HG03095 (cell line): ENCODE measurements at regions not wholly inside any gene's neighbourhood (a gene's known extent, or its start where the extent isn't known, plus 50 kb on each side); places are given as distances from the start of the nearest gene placed in this dataset.

Experiments used
- ATAC-seq: cut with Tn5 transposase; IDR thresholded peaks from one replicate; pipeline ENCODE4 v1.9.1; 2021; ENCODE audit warnings: moderate library complexity; ENCODE audit not compliant: unreplicated experiment

DNA sequence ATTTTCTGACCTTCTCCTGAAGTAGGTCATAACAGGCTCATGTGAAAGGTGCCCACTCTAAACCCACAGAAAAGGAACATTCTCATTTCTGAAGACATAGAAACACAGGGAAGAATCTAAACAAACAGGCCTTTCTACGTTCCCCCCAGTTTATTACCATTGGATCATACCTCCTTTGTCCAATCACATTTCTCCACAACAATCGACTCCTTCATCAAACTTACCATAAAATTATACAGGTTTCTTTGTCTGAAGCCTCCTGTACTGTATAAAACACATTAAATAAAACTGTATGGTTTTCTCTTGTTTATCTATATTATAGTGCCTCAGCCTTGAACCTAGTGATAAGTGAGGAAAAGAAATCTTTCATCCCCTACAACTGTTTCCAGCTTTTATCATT lies 340.7 kb downstream of the ENC1 start:
- ATAC-seq = no peak

DNA sequence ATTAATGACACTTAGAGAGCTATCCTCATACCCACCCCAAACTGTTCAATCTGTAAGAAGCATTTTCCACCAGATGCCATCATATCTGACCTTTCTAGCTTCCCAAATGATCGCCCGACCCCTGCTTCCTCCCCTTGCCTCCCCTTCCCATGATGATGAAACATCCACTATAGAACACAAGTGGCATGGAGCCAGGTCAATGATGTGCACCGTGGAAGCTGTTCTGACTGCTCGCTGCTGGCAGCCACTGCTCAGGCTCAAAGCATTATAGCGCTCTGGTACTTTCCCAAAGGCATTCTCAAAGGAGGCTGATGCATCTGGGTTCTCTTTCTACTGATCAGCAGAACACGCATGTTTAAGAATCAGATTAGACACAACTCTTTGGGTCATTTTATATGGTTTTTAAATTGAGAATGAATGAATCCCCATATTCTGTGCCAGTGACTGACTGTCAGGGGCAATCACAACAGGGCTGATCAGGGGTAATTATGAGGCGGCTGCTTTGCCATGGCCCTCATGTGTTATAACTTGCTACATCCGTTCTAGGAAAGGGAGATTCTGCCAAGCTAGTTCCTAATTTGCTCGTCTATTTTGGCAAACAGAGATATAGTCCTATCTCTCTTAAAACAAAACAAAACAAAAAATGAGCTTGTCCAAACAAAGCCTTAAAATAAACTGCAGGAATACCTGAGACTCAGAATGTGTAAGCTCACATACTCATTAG lies 343.7 kb downstream of the ENC1 start:
- ATAC-seq = no peak

DNA sequence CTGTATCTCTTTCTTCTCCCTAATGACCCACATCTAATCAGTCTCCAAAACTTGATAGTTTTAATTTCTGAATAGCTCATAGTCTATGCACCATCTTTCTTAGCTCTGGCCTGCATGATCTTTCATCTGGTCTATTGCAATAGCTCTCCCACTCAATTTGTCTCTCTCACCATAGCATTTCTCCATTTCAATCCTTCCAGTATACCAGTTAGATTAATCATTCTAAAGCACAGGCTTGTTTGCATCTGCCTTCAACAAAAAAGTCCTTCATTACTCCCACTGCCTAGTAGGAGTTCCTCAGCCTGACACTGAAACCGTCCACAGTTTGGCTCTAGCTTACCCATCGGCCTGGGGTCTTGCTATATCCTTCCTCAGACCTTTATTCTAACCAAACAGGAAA lies 344.9 kb downstream of the ENC1 start:
- no peak for ATAC-seq

DNA sequence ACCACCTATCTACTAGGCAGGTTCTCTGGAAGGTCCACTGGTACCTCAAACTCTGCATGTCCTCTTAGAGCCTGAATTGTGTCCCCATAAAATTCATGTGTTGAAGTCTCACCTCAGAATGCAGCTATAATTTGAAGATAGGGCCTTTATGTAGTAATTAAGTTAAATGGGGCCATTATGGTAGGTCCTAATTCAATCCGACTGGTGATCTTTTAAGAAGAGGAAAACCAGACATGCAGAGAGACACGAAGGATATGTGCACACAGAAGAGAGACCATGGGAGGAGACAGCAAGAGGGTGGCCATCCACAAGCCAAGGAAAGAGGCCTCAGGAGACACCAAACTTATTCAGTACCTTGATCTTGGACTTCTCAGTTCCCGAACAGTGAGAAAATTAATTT lies 345.4 kb downstream of the ENC1 start:
- no peak for ATAC-seq

DNA sequence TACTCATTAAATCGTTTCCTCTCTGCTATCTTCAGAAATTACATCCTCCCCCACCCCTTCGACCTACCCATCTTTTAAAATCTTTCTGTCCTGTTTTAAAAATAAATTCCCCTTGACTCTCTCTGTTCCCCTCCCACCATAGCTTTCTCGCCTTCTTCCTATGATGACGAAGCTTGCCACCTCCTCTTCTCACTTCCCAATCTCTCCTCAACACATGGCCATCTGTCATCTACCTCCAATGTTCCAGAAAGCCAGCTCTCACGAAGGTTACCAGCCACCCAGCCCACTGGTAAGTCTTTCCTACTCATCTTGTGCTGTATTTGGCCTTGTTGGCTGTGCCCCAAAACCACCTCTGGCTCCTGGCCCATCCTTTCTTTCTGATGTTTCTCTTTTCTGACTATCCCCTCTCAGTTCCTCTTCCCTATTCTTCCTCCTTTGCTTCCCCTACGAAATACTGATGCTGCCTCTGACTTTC lies 346.3 kb downstream of the ENC1 start:
- no peak for ATAC-seq

DNA sequence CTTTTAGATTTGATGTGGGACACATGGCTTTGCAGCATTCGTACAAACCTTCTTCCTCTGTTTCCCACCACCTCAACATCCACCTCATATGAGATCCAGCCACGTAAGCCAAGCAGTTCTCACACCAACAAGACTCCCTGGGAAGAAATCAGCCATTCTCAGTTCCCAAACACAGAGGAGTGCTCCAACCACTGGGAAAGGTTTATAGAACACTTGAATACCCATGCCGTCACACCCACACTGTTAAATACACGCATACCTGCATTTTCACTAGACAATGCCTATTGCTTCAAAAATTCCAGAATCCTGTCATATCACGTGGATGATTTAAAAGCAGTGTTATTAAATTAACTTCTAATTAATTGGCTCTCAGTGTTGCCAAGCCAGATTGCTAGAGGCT lies 347.3 kb downstream of the ENC1 start:
- no peak for ATAC-seq

DNA sequence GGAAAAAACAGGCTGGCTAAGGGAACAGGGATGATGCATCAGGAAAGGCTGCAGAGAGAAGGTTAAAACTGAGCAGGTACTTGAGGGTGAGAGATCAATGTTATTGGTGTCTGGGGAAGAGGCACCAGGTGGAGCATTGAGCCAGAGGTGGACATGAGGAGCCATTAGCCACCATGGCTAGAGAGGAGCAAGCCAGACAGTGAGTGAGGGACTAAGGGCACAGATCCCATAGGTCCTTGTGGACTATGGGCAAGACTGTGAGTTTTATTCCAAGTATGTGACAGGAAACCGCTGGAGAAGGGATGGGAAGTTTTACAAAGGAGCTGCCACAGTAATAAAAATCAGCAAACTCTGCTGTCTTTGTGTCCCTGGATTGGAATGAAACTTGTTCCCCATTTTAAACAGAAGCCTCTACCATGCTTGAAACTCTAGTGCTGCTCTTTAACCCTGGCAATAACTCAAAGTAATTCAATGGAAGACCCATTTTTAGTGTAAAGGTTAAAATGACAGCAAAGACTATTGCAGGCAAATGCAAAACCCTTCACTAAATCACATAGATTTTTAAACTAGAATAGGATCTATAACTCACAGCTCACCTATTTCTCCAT lies 349.8 kb downstream of the ENC1 start:
- no peak for ATAC-seq

DNA sequence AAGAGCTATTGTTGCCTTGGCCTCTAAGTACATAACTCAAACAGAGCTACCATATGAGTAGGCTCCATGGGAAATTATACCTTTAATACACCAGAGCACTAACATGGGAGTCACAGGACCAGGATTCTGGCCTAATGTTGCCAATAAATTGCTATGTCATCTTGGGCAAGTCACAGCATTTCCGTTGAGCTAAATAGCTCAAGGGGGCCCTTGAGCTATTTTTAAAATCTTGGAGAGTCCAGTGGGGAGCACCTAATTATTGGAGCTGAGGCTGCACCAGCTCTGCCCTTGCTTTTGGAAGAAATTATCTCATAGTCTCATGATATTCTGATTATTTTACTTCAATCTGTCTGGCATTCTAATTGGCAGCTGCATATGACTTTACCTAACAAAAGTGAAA lies 350.8 kb downstream of the ENC1 start:
- ATAC-seq = no peak

DNA sequence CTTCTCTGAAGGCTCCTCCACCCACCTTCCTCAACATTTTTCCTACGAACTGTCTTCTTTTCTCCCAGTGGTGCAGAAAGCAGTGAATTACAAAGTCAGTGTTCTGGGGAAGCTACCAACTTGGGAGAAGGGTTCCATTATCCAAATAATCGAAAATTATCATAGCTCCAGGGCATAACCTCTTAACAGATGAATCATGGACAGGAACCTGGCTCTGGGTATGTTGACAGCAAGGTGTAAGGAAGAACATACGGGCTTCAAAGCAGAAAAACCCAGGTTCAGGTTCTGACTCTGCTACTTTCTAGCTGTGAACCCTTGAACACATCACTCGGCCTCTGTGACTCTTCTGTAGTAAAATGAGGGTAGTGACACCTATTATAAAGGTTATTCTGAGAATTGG lies 351.3 kb downstream of the ENC1 start:
- no peak for ATAC-seq

DNA sequence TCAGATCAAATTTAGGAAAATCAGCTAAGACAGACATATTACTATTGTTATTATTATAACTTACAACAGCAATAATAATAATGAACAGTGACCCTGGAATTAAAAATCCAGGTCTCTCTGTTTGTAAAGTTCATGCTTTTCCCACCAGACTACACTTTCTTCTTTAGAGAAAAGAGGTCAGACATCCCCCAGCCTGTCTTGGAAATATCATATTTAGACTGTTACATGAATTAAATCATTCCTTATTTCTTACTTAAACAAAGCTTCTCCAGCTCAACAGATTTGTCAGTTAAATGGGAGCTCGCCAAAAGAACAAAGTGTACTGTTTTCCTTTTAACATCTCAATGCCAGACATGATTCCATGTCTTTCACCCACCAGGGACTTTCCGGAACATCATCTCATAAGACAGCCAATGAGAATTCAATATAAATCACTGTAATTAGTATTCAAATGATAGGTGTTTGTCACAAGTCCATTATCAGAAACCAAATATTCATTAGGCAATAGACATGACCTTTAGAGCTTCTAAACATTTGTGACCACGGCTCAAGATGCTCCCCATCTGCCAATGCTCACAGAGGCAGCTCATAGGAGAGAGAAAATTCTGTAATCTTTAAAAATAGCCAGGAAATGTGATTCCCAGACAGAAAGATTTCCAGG lies 351.9 kb downstream of the ENC1 start:
- no peak for ATAC-seq

DNA sequence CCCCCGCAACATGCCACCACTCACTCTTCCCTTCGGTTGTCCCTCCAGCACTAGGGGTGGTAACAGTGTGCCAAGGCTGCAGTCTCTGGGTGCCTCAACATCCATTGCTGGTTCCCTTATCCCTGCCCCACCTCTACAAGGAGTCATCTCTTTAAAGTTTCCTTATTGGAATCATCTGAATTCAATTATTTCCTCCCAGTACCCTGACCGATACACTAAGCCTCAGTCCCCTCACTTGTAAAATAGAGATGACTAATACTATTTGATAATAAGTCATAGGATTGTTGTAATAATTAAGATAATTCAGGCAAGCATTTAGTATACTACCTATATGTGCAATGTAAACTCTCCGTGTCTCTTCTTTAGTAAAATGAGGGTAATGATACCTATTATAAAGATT lies 352.5 kb downstream of the ENC1 start:
- no peak for ATAC-seq

DNA sequence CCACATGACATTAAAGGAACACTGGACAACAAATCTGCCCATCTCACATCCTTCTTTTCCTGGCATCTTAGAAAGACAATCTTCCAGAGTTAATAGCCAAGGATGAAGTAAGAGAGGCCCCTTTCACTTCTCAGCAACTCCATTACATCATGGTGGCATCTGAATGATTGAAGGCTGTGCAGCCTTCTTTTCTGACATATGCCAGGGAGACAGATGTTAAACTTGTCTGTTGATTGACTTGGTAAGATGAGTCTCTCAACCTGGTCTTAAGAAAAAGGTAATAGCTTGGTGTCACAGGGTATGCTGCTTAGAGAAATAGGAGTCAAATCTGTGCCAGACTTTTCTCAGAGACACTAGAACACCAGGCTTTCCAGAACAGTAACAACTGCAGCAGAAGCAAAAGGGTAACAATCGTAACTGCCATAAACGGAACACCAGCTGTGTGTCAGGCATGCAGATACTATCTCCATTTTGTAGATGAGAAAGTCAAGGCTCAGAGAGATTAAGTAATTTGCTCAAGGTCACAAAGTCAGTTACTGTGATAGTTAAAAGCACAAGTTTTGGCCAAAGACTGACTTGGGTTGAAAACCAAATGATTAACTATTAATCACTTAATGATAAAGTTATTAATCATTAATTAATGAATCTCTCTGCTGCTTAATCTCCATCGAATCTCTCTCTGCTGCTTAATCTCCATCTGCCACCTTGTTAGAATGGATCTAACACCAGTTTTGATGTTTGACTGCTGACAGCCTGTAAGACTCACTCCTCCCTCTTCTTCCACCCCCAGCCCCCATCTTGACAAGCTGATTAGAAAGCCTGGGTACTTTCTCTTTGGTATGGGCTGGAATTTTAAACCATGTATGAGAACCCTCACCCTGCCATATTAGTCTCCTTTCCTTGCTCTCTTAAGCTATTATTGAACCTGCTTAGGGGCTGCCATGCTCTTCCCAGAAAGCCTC lies 353.5 kb downstream of the ENC1 start:
- ATAC-seq = no peak

DNA sequence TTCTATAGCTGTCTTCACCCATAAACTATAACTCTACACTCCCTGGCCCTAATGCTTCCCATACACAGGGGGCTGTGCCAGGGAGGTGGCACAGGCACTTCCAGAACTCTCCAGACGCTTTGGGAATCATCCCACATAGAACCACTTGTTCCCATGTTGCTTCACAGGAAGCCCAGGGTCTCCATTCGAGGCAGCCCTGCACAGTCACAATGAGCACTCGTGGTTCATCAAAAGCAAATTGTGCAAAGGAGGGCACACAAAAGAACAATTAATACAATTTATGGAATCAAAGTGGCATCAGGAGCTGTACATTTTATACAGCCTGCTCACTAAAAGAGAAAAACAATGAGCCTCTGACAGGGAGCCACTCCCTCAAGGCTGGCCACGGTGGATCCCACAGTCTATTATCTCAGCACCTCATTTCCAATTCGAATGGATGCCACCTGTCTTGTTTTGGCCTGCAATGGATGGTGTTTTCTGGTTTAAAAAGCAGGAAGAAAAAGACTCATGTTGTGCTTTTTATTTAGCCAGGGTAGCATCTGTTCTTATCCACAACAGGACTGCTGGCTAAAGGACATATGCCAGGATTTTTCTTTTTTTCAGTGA lies 354.8 kb downstream of the ENC1 start:
- no peak for ATAC-seq

DNA sequence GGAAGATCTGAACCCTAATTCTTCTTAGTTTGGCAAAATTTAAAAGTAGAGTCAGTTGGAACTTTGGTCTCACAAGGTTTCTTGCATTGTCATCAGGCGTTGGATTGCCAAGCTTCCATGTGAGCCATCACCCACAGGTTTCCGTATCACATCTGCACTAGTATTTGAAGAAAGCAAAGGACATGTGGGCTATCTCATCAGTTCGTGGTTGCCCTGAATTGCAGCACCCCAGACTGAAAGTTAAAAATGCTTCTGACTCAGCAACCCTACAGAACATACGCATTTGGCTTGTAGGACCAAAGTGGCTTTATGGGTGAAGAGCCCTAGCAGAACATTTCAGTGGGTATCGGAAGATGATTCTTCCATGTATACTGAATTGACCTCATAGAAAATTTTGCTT lies 358.0 kb downstream of the ENC1 start:
- ATAC-seq = no peak

DNA sequence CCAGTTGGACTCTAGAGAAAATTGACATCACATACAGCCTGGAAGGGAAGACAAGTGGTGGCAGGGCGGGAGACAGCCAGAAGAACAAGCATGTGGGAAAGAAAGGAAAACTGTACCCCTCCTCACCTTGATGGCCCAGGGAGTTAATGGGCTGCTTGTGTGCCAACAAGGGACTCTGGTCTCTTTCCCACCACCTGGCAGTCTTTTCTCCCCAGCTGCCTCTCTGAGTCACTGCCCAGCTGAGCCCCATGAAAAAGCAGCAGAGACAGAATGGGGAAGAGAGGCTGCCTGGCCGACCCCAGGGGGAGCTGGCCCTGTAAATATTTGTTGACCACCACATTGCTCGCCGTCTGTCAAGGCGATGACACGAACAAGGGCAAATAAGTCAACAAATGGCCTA lies 359.4 kb downstream of the ENC1 start:
- no peak for ATAC-seq

DNA sequence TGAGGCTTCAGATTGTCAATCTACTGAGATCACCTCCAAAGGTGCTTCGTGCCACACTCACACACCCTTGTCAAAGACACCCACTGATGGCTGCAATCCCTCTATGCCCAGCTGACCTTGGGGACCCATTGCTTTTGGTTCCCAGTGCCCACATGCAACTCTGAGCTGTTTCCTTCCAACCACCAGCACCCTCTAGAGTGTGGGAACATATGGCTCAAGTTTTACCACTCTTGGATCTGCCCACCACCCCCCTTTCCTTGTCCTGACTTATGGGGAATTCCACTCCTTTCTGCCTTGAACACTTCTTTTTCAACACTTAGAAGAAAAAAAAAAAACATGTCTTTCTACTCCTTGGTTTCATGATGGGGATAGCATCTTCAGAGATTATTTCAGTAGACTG lies 360.2 kb downstream of the ENC1 start:
- ATAC-seq = no peak

DNA sequence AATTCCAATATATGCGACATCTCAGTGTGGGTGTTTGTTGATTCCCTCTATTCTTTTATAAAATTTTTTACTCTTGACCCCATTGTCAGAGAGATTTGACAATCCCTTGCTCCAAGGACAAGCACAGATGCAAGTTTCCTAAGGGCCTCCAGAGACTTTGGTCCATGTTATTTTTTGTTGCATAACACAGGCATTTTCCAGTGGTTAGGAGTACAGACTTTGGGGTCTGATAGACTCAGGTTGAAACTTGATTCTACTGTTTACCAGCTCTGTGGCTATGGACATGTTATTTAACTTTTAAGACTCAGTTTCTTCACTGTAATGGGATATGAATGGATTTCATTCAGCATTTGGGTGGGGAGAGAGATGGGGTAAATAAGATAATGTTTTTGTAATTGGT lies 361.3 kb downstream of the ENC1 start:
- no peak for ATAC-seq

DNA sequence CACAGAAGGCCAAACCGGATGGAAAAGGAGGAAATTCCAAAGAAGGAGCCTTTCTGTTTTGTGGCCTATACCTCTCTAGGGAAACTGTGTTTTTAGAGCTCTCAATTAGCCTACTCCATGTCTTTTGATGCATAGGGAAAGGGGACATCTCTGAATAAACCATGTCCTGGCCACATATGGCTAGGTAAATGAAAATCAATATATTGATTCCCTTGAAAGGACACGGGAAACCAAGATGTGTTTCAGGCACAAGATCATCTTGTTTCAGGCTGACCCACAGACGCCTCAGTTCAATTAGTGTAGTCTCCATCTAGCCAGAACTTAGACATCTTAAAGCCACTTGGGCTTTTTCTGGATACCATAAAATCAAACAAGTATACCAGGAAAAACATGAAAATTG lies 363.1 kb downstream of the ENC1 start:
- ATAC-seq = no peak

DNA sequence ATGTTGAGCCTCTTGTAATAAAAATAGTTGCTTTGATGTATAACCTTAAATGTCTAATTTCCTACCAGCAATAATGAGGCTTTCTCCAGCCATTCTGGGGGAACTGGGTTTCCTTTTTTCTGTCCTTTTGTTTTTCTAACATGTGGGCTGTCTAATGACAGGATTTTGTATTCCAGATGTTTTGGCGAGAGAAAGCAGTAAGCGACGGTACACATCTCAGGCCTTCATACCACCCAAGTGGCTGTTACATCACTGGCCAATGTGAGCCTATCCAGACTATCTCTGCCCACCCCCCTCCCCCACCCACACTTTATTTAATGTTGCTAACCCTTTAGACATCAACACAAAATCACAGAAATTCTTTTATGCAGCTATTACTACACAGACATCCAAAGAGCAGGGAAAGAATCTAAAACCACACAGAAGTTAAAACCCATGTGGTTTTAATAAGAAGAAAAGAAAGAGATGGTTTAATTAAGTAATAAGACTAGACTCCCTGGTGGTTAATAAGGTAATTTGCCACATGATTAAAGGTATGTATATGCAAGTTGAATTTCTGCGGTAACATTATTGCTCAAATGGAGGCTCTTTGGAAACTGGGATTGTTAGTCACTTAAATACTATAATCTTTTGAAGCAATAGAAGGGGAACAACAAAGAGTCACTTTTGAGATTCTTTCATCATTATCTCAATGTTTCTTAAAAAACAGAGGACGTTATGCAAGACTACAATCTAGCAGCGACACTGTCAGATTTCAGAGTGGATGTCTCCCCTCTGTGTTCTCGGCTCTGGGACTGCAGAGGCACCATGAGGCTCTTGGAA lies 365.1 kb downstream of the ENC1 start:
- ATAC-seq = no peak

DNA sequence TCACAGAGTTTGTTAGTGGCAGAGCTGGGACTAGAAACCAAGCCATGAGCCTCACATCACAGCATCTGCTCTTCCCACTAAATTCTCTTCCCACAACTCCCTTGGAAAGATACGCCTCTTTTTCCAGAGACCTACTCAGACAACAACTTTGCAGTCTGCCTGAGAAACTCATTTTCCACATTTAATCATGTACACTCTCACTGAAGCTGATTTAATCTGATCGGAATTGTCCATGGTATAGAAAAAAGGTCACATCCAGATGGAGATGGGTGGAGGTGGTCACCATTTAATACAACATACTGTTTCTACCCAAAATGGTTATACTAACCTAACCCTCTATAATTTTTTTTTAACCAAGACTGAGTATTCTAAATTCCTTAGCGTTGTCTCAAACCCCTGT lies 366.2 kb downstream of the ENC1 start:
- no peak for ATAC-seq
